NCI-H2196 (cell line): ENCODE measurements at regions not wholly inside any gene's neighbourhood (a gene's known extent, or its start where the extent isn't known, plus 50 kb on each side); places are given as distances from the start of the nearest gene placed in this dataset.
"Not testable (repeated sequence)": the region's sequence is repeated elsewhere in the genome, so short reads cannot be mapped to it uniquely, and the experiment has no call there.

Experiments
- DNase-seq: peaks from one replicate; lab custom pipeline; 2025; ENCODE audit not compliant: unreplicated experiment; lab: John Stamatoyannopoulos, UW

DNA sequence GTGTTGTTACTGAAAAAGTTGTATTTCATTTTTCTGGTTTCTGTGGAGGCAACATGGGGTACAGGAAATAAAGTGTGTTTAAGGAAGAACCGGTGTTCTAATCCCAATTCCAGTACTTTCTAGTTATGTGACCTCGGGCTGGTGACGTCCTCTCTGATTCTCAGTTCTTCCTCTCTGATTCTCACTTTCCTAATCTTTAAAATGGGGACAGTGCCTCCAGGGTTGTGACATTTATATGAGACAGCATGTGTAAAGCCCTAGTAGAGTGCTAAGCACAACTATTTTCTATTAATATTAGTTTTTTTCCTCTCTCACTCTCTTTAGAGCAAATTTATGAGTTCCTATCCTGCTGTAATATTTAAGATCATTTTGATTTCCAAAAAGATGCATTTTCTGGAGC, 50.9 kb upstream of the PTPDC1 start:
- DNase-seq = no peak

GRCh38 chr9:94031946-94032345, 52.3 kb upstream of the PTPDC1 start:
- DNase-seq = no peak

DNA sequence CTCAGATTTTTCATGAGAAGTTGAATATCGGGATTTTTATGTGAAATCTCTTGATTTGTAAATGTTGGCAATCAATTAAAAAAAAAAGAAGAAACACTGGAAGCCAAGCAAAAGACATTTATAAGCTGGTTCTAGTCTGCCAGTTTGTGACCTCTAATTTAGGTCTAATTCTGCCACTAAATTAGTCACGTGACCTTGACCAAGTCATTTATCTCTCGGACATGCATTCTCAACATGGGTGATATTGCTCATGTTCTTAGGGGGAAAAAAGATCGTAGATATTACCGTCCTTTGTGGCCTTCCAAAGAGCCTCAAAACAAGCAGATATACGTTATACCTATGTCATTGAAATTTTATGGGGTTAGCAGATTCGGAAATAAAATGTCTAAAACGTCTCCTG, 52.9 kb upstream of the PTPDC1 start:
- DNase-seq = no peak

DNA sequence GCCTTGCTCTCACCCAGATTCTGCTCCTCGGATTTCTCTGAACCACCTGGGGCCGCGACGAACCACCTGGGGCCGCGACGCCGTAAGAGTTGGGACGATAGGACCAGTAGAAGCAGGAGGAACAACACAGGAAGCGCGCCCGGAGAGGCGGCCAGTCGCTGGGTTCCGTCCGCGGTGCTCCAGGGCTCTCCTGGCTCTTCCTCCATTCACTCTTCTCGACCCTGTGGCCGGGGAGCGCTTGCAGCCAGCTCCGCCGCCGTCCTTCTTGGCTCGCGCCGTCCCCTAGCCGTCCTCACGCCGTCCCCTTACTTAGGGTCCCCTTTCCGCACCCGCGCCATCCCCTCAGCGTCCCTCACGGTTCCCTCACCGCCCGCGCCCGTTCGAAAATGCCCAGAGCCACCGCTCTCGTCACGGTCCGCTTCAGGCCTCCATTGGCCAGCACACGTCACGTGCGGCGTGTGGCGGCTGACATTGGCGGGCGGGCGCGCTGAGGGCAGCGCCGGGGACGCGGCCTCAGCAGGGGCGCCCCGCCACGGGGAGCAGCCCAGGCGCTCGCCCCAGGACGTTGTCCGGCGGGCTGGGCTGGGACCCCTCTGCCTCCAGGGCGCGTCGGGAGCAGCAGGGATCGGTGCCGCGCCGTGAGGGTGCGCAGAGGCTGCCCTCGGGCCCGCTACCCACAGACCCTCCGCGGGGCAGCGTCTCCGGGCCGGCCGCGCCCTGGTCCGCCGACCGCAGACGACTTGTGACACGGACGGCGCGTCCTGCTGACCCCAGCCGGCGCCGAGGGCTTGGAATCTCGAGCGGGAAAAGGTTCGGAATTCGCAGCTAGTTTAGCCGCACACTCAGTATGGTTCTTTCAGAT, 53.7 kb upstream of the PTPDC1 start:
- peak; percentile 83 for DNase-seq

DNA sequence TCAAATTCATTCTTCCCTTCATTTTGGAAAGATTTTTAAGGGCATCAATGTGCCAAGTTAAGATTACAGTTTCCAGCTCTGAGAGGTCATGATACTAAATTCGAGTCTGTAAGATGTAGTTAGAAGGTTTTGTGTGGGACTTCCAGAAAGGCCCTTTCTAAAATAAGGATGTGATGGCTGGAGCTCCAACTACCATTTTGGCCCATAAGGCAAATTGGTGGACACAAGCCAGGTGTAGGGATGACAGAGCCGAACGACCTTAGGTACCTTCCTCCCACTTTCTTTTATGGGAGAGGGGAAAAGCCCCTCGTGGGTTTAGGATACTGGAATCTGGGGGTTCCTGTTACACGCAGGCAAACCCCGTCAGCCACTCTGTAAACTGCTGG, 54.3 kb upstream of the PTPDC1 start:
- no peak for DNase-seq

DNA sequence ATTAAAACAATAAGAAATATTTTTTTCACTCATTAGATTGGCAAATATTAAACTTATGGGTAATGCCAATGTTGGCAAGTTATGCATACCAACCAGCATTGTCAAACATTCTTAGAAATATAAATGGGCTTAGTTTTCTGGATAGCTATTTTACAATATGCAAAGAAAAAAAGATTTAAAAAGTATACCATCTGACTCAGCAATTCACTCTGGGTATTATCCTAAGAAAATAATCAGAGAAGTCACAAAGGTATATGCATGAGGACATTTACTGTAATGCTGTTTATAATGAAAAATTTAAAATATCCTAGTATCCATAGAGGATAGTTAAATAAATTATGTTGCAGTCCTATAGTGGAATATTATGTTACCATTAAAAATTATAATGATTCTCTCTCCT, 57.4 kb upstream of the PTPDC1 start:
- DNase-seq = no peak

- DNase-seq = not testable (repeated sequence)
Observed at GRCh38 chr9:94022476-94022875, 61.8 kb upstream of the PTPDC1 start.

DNA sequence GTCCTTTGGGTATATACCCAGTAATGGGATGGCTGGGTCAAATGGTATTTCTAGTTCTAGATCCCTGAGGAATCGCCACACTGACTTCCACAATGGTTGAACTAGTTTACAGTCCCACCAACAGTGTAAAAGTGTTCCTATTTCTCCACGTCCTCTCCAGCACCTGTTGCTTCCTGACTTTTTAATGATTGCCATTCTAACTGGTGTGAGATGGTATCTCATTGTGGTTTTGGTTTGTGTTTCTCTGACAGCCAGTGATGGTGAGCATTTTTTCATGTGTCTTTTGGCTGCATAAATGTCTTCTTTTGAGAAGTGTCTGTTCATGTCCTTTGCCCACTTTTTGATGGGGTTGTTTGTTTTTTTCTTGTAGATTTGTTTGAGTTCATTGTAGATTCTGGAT, 63.4 kb upstream of the PTPDC1 start:
- not testable (repeated sequence) for DNase-seq

DNA sequence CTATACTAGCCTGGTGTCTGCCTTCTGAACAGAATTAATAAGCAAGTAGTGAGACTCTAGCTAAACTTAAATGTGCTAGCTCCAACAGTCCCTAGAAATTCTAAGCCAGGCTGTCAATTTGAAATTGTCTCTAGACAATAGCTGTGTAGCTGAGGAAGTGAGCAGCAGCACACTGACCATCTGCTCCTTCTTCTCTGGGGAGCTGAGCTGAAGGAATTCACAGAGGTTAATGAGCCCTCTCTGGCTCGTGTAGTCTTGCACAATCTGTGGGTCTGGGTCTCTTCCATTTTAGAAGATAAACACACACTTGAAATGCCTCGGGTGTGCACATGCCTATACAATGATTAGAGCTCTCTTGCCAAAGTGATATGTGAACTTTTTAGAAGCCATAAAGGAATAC, 63.5 kb upstream of the BARX1 start:
- DNase-seq = no peak

DNA sequence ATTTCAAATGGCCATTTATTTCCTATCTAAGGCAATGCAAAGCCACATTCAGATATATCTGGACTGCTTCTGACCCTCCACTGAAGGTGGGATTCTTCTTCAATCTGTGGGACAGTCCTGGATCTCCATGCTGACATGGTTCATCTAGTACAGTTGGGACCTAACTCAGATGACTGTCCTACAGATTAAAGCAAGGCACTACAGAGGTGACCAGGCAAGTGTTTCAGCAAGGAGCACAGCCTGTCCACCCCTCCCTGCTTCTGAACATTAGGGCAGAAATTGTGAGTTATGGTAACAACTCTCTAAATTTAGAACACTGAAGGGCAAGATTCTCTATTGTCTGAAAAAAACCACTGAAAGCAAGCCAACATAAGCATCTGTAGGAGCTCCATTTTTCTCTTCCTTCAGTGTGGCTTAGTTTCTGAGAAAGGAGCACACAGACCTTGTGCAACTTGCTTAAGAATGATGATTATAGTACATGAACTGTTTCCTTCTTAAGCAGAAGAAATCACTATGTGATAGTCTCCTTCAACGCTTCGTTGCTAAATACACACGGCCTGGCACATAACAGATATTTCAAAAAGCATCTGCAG, 62.9 kb upstream of the BARX1 start:
- DNase-seq = no peak

DNA sequence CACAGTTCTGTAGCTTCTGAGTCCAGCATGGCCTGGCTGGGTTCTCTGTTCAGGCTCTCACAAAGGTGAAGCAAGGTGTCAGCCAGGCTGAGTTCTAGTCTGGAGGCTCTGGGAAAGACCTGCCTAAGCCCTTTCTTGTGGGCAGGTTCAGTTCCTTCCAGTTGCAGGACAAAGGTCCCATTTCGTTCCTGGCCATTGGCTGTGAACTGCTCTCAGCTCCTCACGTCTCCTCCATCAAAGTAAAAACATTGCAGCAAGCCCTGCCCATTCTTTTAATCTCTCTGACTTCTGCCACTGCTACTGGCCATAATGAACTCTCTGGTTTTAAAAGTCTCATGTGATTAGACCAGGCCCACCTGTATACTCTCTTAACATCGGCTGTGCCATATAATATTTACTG, 61.6 kb upstream of the BARX1 start:
- DNase-seq = no peak

- DNase-seq = peak; percentile 23
Observed at GRCh38 chr9:94014920-94015319, 59.8 kb upstream of the BARX1 start.

DNA sequence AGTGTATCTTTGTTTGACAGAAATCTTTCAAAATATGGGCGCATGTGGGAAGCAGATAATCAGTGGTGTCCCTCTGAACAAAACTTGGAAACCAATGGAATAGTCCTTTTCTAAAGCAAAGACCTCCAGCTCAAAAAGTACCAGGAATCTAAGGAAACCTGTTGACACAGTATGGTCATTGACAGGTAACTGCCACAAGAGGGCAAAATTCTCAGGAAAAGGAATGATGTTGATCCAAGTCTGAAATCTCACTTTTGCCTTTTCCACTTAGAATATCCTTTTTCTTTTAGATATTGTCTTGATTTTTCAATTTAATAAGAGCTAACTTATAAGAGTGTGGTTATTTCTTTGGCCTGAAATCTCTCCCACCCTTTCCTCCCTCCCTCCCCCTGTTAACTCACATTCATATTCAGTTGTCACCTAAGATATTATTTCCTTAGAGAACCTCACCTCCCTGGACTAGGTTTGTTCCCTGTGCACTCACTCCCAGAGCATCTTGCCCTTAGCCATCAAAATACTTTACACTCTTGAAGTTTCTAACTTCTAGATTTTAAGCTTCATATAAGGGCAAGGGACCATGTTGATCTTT, 59.0 kb upstream of the BARX1 start:
- DNase-seq = peak; percentile 23

GRCh38 chr9:94010980-94011533, 55.9 kb upstream of the BARX1 start:
- DNase-seq = peak; percentile 9

DNA sequence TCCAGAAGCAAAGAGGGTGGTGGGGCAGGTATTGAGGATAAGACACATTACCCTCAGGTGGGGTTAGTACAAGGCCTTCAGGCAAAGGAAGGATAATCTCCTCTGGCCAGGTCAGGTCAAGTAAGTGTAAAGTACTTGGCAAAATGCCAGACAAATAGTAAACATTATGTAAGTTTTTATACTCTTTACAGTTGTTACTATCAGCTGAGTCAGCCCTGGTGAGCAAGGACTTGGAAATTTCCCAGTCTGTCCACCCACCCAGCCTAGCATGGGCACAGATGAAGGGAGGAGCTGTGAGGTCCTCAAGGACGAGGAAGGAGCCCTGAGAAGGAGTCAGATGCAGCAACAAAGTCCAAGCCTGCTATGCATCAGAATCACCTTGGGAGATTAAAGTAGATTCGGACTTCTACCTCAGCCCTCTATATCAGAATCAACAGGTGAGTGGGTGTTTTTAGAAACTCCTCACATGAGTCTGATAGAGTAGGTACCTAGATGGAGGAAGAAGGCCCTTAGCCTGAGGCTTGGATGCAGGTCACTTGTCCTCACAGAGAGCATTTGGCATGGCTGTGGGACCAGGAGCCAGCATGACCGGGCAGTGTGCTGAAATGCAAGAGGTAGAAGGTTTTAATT, 50.2 kb upstream of the BARX1 start:
- peak; percentile 1 for DNase-seq
